ENCODE measurements at regions not wholly inside any gene's neighbourhood (a gene's known extent, or its start where the extent isn't known, plus 50 kb on each side); places are given as distances from the start of the nearest gene placed in this dataset.

DNA sequence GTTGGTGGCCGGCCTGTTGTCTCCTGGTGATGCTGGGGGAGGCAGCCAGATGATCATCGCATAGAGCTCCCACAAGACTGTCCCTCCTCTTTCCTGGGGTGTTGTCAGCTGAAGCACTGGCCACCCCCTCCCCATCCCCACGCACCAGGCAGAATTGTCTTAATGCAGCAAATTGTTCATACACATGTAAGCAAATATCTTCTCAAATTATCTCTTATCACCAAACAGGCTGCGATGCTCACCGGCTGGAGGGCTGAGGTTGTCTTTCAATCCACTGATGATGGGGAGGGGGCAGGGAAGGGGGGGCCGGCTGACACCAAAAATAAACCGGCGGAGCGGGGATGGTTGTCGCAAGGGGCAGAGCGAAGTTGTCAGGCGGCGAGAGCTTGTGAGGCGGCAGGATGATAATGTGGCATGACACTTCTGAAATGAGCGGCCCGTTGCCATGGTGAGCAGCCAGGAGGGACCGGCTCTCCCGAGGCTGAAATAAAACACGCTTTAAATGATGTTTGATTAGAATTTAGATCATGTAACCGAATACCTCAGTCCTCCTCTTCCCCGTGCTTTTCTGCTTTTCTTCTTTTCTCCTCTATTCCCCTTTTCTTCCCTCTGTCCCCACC is 59.8 kb downstream of the MRM1 start:
- DNase-seq (ENCODE audit: low read depth, low spot score), result no peak

DNA sequence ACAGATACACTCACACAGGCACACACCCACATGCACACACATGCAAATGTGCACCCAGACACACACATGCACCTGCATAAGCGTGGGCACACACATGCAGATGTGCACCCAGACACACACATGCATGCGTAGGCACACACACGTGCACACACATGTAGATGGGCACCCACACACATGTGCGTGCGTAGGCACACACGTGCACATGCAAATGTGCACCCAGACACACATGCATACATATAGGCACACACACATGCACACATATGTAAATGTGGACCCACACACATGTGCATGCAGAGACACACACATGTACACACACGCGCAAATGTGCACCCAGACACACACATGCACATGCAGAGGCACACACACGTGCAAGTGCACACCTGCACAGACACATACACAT is 60.3 kb downstream of the MRM1 start:
- no peak for DNase-seq (ENCODE audit: low read depth, low spot score)

DNA sequence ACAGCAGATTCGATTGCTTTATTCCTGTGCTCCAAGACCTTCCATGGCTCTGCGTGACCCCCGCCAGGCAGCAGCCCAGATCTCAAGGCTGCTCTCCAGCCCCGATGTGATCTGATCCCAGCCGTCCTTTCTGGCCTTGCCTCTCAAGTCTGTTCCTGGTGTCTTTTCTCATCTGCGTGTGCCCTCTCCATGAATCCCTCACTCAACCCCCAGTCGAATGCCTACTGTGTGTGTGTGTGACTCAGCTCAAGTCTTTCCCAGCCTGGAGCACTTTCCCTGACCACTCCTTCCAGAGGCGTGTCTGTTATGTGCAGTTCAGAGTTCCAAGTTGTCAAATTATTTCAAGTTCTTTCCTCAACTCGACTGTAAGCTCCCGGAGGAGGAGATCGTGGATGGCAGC is 64.0 kb downstream of the MRM1 start:
- peak; percentile 40 for DNase-seq (ENCODE audit: low read depth, low spot score)

DNA sequence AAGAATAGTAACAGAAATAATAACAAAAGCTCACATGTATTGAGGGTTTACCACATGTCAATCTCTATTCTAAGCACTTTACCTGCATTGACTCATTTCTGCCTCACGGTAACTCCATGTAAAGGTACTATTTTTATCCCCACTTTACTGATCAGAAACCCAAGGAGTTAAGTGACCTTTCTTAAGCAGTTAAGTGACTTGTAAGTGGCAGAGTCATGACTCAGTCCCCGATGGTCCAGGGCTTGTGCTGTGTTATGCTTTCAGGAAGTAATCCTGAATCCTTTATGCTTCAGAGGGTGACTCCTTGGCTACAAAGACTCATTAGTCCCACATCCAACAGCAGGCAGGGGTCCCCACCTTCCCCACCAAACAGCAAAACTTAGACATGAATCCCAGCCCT is 66.5 kb downstream of the MRM1 start:
- DNase-seq (ENCODE audit: low read depth, low spot score), result no peak

DNA sequence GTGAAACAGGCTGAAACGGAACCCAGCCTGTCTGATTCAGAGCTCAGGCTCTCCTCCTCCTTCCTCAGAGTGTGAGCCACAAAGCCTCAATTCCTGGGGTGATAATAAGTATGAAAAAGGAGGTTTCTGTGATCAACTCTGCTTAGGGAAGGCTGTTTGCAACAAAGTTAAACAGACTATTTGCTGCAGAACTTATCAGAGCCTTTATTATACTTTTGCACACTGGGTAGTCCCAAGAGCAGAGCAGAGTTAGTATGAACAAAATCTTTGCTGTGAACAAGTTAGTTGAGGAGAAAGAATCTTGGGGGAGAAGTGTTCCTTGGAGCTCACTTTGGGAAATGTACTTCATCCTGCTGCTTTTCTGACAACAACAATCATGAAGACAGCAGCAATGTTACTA is 67.4 kb downstream of the MRM1 start:
- no peak for DNase-seq (ENCODE audit: low read depth, low spot score)

DNA sequence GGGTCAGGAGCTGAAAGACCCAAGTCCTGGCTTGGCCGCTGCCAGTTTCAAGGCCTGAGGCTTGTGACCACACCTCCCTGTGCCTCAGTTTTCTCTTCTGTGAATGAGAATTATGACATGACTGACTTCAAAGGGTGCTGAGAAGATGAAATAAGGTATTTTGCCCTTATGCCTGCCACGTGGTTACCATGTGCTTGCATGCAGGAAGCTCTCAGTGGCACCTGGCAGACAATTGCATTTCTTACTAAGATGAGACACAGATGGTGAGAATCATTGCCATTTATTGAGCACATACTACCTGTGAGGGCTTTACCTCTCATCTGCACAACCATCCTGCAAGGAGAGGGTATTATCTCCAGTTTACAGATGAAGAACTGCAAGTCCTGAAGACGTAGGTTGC is 69.8 kb downstream of the MRM1 start:
- no peak for DNase-seq (ENCODE audit: low read depth, low spot score)

DNA sequence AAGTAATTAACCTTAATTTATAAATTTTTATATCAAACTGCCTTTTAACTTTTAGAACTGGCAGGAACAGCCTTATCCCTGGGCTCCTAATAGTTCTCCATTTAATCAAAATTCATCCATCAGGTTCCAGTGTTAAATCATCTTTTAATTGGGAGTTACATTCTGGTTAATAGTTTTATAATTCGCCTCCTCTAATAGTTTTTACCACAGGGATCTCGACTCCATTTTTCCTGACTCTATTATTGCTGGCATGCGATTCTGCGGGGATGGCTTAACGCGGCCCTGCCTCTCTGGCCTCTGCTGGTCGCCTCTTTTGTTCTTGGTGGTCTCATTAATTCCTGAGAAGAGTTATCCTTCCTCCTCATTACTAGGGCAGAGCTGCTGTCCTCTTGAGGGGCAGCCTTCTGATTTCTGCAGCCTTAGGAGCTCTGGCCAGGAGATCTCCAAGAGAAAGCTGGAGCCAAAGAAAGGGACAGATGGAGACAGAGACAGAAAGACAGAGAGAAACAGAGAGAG is 71.1 kb downstream of the MRM1 start:
- no peak for DNase-seq (ENCODE audit: low read depth, low spot score)

DNA sequence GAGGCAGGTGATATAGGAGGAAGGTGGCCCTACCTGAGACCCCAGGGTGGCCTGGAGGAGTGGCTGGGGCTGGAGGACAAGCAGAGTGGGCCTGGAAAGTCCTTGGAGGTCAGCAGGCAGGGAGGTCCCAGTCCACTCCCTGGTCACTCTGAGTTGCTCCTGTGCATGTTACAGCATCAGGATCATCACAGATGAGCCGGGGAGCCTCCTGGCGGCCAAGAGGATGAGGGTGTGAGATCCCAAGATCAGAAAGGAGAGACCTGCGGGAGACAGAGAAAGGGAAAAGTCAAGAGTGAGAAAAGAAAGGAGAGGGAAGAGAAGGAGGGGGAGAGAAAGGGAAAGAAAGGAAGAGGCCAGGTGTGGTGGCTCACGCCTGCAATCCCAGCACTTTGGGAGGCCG is 71.7 kb downstream of the MRM1 start:
- DNase-seq (ENCODE audit: low read depth, low spot score), result no peak

DNA sequence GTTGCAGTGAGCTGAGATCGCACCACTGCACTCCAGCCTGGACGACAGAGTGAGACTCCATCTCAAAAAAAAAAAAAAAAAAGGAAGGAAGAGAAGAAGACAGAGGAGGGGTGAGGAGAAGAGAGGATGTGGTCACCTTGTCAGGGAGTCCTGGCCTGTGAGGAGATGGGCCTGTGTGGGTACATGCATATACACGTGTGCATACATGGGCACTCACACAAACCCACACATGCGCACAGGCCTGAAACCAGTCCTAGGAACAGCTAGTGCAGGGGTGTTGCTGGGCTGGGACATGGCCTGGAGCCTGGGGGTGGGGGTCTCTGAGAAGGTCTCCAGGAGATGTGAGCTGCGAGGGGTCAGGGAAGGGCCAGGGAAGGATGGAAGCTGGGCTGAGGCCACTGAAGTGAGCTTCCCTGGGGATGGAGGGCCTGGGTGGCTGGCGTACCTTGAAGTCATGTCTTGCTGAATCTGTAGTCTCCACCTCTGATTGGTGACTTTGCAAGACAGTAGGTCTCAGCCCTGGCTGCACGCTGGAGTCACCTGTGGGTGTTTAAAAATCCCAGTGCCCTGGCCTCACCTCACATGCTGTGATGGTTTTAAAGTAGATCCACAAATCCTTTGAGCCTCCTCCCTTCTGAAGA is 72.4 kb downstream of the MRM1 start:
- DNase-seq (ENCODE audit: low read depth, low spot score), result no peak

DNA sequence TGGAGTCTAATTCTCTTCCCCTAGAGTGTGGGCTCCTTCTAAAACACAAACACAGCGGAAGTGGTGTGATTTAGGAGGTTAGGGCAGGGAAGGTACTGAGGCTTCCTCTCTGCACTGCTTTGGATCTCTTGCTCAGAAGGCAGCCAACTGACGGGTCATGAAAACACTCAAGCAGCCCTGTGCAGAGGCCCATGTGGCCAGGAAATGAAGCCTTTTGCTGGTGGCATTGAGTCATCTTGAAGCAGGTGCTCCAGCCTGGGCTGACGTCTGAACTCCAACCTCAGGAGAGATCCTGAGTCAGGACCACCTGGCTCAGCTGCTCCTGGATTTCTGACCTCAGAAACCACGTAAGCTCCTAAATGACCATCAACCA is 72.9 kb downstream of the MRM1 start:
- DNase-seq (ENCODE audit: low read depth, low spot score), result no peak

DNA sequence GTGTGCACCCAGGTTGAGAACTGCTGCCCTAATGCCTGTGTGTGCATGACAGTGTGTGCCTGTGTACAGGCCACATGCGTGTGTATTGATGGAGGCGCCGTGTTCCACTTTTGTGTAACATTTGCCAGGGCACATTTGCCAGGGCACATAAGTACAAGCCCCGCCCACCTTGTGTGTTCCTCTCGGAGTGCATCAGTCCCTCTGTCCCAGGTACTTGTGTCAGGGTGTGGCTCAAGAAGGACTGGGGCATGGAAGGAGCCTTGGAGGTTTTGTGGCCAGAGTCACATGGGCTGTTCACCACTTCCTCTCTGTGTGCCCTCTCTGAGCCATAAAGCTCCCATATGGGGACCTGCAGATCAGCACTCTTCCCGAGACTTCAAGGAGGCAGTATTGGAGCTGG is 73.9 kb downstream of the MRM1 start:
- DNase-seq (ENCODE audit: low read depth, low spot score), result no peak

DNA sequence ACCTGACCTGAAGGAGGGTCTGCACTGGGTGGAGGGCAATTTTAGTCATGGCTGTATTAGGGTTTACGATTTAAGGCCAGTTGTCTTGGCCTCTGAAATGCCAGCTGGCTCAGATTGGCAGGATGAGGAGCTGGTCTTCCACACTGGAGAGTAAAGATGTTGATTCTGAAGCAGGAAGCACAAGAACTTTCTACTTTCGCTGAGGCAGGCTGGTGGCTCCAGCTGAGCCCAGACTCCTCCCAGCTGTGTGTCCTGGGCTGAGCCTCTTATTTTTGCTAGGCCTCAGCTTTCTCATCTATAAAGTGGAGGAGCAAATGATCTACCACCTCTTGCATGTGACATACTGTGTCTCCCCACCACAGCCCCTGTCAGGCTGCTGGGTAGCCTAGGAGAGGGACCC is 74.4 kb downstream of the MRM1 start:
- DNase-seq (ENCODE audit: low read depth, low spot score), result no peak

DNA sequence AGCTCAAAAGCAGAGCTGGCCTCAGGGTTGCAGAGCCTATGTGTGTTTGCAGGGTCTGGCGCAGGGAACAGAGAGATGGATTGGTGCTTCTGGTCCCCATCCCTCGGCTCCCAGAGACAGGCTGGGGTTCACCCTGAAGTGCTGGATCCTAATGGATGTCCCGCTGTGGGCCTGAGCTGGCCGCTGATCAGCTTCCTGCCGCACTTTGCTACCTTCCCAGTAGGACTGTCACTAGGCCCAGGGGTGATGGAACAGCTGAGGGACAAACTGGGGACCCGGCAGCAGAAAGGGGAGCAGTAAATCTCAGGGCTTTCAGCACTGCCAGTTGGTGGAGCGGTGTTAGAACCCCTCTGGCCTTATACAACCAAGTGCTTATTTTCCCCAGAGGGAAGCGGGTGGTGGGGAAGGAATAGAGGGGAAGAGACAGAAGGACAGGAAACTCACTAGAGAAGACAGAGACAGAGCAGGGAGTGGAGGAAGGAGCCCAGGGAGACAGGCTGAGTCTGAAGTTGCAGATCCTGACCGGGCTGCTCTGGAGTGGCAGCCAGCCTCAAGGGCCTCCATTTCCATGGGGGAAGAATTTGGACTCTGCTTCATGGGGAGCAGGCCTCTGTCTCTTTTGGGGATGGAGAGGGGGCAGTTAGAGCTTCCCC is 78.6 kb downstream of the MRM1 start:
- DNase-seq (ENCODE audit: low read depth, low spot score), result no peak

DNA sequence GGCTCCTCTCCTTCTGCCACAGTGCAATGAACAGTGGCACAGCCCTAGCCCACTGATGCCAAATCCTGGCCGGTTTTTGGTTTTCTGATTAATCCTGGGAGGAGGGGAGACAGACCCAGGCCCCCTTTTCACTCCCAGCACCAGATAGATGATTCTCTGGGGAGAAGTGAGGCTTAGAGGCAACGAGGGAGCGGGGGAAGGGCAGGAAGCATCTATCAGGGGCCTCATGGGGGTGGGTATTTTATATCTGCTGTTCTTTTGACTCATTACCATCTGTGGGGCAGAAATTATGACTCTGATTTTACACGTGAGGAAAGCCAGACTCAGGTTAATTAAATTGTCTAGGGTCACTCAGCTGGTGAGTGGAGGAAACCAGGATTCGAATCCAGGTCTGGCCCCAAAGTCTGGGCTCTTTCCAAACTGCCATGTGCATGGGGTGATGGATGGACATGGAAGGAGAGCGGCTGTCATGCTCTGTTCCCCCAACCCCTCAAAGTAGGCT is 79.4 kb downstream of the MRM1 start:
- no peak for DNase-seq (ENCODE audit: low read depth, low spot score)

DNA sequence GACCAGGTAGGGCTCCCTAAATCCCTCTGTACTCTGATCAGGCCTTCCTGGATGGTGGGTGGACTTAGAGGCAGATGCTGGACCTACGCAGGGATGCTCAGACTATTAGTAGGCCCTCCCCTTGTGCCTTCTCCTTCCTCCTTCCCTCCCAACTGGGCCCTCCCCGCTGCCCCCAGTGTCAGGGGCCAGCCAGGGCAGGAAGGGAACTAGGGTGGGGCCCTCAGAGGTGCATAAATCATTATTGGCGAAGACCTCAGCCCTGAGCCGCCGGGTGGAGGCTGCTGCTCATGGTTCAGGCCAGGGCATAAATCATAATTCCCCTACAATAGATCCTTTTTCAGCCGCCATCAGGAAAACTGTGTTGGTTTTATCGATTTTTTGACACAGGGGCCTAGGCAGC is 81.4 kb downstream of the MRM1 start:
- DNase-seq (ENCODE audit: low read depth, low spot score), result no peak

DNA sequence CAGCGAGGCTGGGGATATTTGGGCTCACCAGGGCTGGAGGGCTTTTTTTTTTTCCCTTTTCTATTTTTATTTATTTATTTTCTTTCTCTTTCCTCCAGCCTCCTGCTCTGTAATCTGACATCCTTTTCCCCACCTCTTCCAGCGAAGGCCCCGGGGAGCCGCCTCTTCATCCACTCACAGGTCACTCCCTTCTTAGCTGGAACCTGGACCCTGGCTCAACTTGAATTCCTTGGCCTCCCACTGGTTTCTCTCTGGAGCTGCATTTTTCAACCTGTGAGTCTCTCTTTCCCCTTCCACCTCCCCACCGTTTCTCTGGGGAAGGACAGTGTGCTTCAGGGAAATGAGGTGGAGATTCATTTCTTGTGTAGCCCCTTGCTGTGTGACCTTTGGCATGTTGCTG is 82.0 kb downstream of the MRM1 start:
- DNase-seq (ENCODE audit: low read depth, low spot score), result no peak

DNA sequence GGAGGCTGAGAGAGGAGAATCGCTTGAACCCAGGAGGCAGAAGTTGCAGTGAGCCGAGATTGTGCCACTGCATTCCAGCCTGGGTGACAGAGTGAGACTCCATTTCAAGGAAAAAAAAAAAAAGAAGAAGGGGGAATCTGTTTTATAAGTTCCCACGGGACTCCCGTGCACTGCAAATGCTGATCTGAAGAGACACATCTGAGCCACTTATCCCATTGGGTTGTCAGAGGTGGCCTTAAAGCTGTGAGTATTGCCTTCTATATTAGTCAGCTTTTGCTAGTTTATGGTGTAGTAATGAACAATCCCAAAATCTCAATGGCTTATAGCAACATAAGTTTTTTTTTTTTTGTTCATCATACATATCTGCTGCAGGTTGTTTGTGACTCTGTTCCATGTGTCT is 82.8 kb downstream of the MRM1 start:
- no peak for DNase-seq (ENCODE audit: low read depth, low spot score)

DNA sequence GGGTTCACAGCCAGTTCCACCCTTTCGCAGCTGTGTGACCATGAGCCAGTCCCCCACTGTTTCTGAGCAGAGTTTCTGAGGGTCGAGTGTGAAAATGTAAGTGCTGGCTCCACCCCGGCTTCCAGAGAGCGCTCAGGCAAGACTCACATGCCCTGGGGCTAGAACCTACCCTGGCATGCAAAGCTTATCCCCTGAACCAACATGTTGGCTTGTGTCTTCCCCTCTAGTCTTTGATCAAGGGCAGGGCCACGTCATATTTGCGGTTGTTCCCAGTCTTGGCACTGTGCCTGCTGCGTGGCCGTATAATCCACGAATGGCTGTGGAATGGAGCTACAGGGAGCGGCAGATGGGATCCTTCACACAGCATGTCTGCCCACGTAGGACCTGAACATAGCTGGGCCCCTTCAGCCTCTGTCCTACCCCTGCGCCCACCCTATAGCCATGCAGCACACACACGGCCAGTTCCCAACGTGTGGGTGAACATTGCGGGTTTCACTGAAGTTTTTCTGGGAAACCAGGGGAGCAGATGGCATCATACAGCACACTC is 84.8 kb downstream of the MRM1 start:
- DNase-seq (ENCODE audit: low read depth, low spot score), result peak; percentile 23

DNA sequence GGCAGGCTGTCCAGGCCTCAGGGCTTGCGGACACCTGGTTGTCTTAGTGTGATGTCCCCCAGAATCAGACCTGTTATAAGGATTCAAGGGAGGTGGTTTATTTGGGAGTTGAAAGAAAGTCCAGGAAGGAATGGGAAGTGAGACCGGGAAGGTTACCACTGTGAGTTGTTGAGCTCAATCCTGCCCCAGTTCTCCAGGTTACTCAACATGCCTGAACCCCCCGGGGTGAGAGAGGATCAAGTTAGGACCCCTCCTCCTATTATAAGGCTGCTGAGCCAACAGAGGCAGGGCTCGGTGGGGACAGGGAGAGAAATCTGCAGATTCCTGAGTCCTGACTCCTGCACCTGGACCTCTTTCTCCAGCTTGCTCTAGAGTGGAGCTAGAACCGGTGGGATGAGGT is 86.4 kb downstream of the MRM1 start:
- DNase-seq (ENCODE audit: low read depth, low spot score), result no peak

DNA sequence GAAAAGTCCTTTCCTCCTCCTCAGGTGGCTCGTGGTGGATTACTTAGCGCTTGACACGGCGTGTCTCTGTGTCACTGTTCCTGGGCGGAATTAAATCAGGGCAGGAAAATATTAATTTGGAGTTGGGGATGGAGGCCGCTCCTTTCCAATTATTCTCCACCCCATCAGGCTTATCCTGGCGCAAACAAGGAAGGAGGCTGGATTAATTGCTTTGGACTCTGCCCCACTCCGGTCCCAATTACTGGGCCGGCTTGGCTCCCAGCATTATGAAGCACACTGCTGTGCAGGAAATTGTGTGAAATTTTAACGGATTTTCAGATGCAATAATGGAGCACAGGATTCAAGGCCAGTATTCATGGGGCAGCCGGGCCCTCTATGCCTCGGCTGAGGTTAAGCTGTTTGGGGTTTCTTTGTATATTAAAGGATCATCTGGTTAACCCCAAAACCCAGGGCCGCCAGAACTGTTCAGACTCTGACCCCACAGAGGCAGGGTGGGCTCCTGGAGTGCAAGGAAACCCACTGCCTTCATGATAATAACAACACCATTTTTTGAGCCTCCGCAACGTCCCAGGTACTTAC is 87.8 kb downstream of the MRM1 start:
- DNase-seq (ENCODE audit: low read depth, low spot score), result no peak

DNA sequence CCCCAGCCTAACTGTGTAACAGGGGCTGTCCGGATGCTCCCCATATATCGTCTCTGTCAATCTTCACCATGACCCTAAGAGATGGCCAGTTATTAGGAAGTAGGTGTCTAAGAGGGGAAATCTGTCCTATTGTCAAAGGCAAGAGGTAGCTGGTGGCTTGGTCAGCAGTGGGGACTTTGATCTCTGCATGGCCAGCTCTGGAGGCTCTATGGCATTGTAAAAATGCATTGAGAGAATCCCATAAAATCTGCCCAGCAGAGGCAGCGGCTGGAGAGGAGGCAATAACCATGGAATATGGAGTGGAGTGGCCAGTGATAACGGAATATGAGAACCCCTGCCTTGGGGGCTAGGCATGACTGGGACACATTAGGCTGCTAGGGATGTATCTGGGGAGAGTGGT is 88.8 kb downstream of the MRM1 start:
- DNase-seq (ENCODE audit: low read depth, low spot score), result no peak

DNA sequence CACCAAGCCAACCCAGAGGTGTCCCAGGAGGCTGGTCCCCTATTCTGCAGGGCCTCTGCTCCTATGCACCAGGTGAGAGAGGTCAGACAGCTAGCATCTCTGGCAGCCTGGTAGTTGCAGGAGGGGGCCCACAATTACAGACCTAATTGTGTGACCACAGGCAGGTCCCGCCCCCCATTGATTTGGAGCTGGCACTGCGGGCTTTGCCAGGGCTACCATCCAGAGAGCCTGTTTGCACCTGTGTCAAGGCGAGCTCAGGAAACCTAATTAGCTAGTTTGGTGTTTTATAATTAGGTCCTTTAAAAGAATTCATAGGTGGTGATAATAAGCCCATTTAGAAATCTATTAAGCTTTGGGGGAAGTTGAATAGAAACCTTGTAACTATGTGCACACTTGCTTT is 90.2 kb downstream of the MRM1 start:
- no peak for DNase-seq (ENCODE audit: low read depth, low spot score)

Data from ELF-1 (cell line).